ENCODE measurements at regions not wholly inside any gene's neighbourhood (a gene's known extent, or its start where the extent isn't known, plus 50 kb on each side); places are given as distances from the start of the nearest gene placed in this dataset.

DNA sequence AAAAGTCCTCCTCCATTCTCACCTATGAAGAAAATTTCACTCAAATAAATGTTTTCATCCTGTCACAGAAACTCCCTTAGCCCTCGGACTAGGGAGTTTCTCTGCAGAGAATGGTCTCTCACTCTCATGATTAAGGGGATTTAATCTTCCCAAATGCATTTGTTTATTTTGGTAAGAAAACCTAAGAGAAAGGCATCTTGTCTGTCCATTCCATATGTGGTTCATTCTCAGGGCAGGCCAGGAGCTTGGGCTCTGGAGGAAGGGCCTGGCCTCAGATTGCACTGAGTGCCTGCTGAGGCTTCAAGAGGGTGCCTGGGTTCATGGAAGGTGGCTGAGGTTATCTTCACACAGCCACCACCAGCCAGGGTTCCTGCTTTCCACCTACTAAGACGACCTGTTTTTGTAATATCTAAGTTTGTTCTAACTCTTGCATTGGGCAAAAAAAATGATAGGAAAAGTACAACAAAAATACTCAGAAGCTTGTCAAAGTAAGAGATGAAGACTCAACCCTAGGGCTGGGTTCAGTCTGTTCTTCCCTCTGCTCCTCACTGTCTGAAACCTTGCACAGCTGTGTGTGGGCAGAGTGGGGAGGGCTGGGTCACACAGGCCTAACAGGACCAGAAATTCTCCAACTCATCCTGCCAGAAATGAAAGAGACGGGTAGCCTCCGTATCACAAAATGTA, 186.7 kb downstream of the CXCL12 start:
- no peak overlapping the region for H3K4me3 ChIP-seq (ENCODE audit: control insufficient read depth in 1 of 2, extremely low read depth in 1 of 2, low read length in 1 of 2)
- POLR2A ChIA-PET, result no interaction called here
- Mint-ChIP-seq H3K4me1 (no peaks in the 10 kb centered on the region), H3K4me3 (no peak overlapping the region), H3K9me3 (peaks cover 0 to 4% (median 2%) of the 10 kb centered on the region in 3 donors), H3K36me3 (no peaks in the 10 kb centered on the region), H3K27ac (no peak overlapping the region), H3K27me3 (peaks cover 3 to 6% of the 10 kb centered on the region in 2 donors)
- no peak overlapping the region for H3K27ac ChIP-seq (ENCODE audit: low read length)
- H3K9me3 ChIP-seq, result no peaks in the 10 kb centered on the region
- no peak for DNase-seq
- no peaks in the 10 kb centered on the region for H3K4me1 ChIP-seq (ENCODE audit: control insufficient read depth in 1 of 2, extremely low read depth in 1 of 2, insufficient read depth in 2 of 2, low read length in 2 of 2)
- WGBS (ENCODE audit: insufficient coverage), result no CpG with 5 or more reads among the region's 4 CpGs
- ATAC-seq (replicated peaks in 1 of 4), result no peak
- CTCF ChIA-PET, result no interaction called here
- peaks cover 0 to 23% of the 10 kb centered on the region in 2 experiments for H3K27me3 ChIP-seq (replicated peaks in 1 of 2; ENCODE audit: control insufficient read depth in 2 of 2, extremely low read depth in 1 of 2, insufficient read depth in 2 of 2, low read length in 1 of 2)
- no peaks in the 10 kb centered on the region for H3K36me3 ChIP-seq (ENCODE audit: control insufficient read depth in 2 of 2, extremely low read depth in 1 of 2, insufficient read depth in 1 of 2, low read length in 1 of 2)

DNA sequence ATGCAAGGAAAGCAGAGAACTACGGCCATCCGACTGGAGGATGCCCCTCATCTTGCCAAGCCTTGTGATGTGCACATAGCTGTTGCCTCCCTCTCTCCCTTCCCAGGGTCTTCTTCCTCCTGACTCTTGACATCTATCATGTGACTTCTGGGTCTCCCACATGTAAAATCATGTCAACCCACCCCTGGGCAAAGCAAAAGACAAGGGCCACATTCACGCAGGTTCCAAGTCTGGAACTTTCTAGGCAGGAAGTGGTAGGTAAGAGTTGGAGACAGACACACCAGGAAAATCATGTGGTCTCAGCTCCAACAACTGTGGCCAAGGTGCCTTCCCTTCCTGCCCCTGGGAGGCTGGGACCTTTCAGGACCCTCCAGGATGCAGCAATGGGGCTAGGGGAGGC, 187.3 kb downstream of the CXCL12 start:
- no peak for DNase-seq
- POLR2A ChIA-PET, result no interaction called here
- no peak overlapping the region for H3K4me3 Mint-ChIP-seq

DNA sequence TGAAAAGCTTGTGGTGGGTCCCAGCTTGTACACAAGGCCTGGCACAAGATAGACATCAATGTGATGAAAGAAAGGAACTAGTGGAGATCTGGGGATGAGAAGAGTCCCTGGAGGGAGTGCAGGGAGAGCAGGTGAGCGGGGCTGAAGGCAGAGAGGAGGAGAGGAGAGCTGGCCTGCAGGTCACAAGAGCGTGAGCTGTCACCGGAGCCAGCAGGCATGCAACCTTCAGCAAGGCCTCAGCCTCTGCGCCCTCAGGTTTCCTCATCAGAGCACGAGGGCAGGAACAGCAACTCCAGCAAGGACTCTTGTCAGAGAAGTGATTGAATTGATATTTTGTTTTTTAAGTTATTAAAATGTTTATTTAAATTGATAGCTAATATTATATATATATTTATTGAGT, 188.6 kb downstream of the CXCL12 start:
- no peaks in the 10 kb centered on the region for H3K9me3 ChIP-seq
- H3K27ac ChIP-seq (ENCODE audit: low read length), result no peak overlapping the region
- Mint-ChIP-seq H3K4me1 (no peaks in the 10 kb centered on the region), H3K27ac (no peak overlapping the region), H3K36me3 (no peaks in the 10 kb centered on the region), H3K27me3 (peaks cover 3 to 6% of the 10 kb centered on the region in 2 donors), H3K9me3 (peaks cover 0 to 4% (median 0%) of the 10 kb centered on the region in 3 donors), H3K4me3 (no peak overlapping the region)
- CTCF ChIA-PET, result interaction anchor here in 1 of 2 donors (0.5 kb wide), 1 partner anchor 275 kb away, joined by 7 read pairs; no protein-coding TSS in a partner anchor
- peaks cover 0 to 20% of the 10 kb centered on the region in 2 experiments for H3K27me3 ChIP-seq (replicated peaks in 1 of 2; ENCODE audit: control insufficient read depth in 2 of 2, extremely low read depth in 1 of 2, insufficient read depth in 2 of 2, low read length in 1 of 2)
- 75% methylated on average over 2 of the region's 5 CpGs for WGBS (ENCODE audit: insufficient coverage)
- POLR2A ChIA-PET, result interaction anchor here in 1 of 2 donors (0.6 kb wide), 1 partner anchor 16 kb away, joined by 5 read pairs; no protein-coding TSS in a partner anchor
- H3K4me3 ChIP-seq (ENCODE audit: control insufficient read depth in 1 of 2, extremely low read depth in 1 of 2, low read length in 1 of 2), result no peak overlapping the region
- H3K4me1 ChIP-seq (ENCODE audit: control insufficient read depth in 1 of 2, extremely low read depth in 1 of 2, insufficient read depth in 2 of 2, low read length in 2 of 2), result no peaks in the 10 kb centered on the region
- DNase-seq, result no peak
- ATAC-seq (replicated peaks in 1 of 4), result no peak
- H3K36me3 ChIP-seq (ENCODE audit: control insufficient read depth in 2 of 2, extremely low read depth in 1 of 2, insufficient read depth in 1 of 2, low read length in 1 of 2), result no peaks in the 10 kb centered on the region

More for the DNA sequence above, 187.3 kb downstream of the CXCL12 start:
- no peaks in the 10 kb centered on the region for H3K36me3 Mint-ChIP-seq
- Histone ChIP-seq H3K27me3 (replicated peaks in 1 of 2; ENCODE audit: control insufficient read depth in 2 of 2, extremely low read depth in 1 of 2, insufficient read depth in 2 of 2, low read length in 1 of 2) (peaks cover 0 to 23% of the 10 kb centered on the region in 2 experiments), H3K36me3 (ENCODE audit: control insufficient read depth in 2 of 2, extremely low read depth in 1 of 2, insufficient read depth in 1 of 2, low read length in 1 of 2) (no peaks in the 10 kb centered on the region), H3K9me3 (no peaks in the 10 kb centered on the region), H3K4me1 (ENCODE audit: control insufficient read depth in 1 of 2, extremely low read depth in 1 of 2, insufficient read depth in 2 of 2, low read length in 2 of 2) (no peaks in the 10 kb centered on the region), H3K27ac (ENCODE audit: low read length) (no peak overlapping the region), H3K4me3 (ENCODE audit: control insufficient read depth in 1 of 2, extremely low read depth in 1 of 2, low read length in 1 of 2) (no peak overlapping the region)
- no peak overlapping the region for H3K27ac Mint-ChIP-seq
- WGBS (ENCODE audit: insufficient coverage), result 100% methylated on average over 3 of the region's 3 CpGs
- no peak for ATAC-seq (replicated peaks in 1 of 4)
- H3K4me1 Mint-ChIP-seq, result no peaks in the 10 kb centered on the region
- CTCF ChIA-PET, result no interaction called here
- peaks cover 3 to 6% of the 10 kb centered on the region in 2 donors for H3K27me3 Mint-ChIP-seq
- H3K9me3 Mint-ChIP-seq, result peaks cover 0 to 4% (median 2%) of the 10 kb centered on the region in 3 donors

DNA sequence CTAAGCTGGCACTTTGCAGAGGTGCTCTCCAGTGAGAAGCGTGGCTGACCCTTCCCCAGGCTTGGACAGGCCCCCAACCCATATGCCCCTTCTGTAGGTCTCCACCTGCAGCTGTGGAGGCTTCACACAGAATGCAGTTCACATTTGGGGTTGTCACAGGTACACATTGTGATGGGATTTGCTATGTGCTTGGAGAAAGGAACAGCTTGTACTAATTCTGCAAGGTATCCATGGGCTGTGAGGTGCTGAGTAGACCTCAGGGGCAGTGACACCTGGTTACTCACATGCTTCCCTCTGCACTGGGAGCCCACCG, 188.9 kb downstream of the CXCL12 start:
- Mint-ChIP-seq H3K4me1 (no peaks in the 10 kb centered on the region), H3K4me3 (no peak overlapping the region), H3K27ac (no peak overlapping the region), H3K36me3 (no peaks in the 10 kb centered on the region), H3K9me3 (peaks cover 0 to 5% (median 3%) of the 10 kb centered on the region in 3 donors), H3K27me3 (peaks cover 3 to 6% of the 10 kb centered on the region in 2 donors)
- Histone ChIP-seq H3K36me3 (ENCODE audit: control insufficient read depth in 2 of 2, extremely low read depth in 1 of 2, insufficient read depth in 1 of 2, low read length in 1 of 2) (no peaks in the 10 kb centered on the region), H3K4me1 (ENCODE audit: control insufficient read depth in 1 of 2, extremely low read depth in 1 of 2, insufficient read depth in 2 of 2, low read length in 2 of 2) (no peaks in the 10 kb centered on the region), H3K27ac (ENCODE audit: low read length) (no peak overlapping the region), H3K9me3 (no peaks in the 10 kb centered on the region), H3K4me3 (ENCODE audit: control insufficient read depth in 1 of 2, extremely low read depth in 1 of 2, low read length in 1 of 2) (no peak overlapping the region), H3K27me3 (replicated peaks in 1 of 2; ENCODE audit: control insufficient read depth in 2 of 2, extremely low read depth in 1 of 2, insufficient read depth in 2 of 2, low read length in 1 of 2) (peaks cover 0 to 19% of the 10 kb centered on the region in 2 experiments)
- WGBS (ENCODE audit: insufficient coverage), result no CpG with 5 or more reads among the region's 2 CpGs
- ChIA-PET POLR2A (interaction anchor here in 1 of 2 donors (0.6 kb wide), 1 partner anchor 16 kb away, joined by 5 read pairs; no protein-coding TSS in a partner anchor), CTCF (no interaction called here)
- DNase-seq, result no peak
- ATAC-seq (replicated peaks in 1 of 4), result no peak

DNA sequence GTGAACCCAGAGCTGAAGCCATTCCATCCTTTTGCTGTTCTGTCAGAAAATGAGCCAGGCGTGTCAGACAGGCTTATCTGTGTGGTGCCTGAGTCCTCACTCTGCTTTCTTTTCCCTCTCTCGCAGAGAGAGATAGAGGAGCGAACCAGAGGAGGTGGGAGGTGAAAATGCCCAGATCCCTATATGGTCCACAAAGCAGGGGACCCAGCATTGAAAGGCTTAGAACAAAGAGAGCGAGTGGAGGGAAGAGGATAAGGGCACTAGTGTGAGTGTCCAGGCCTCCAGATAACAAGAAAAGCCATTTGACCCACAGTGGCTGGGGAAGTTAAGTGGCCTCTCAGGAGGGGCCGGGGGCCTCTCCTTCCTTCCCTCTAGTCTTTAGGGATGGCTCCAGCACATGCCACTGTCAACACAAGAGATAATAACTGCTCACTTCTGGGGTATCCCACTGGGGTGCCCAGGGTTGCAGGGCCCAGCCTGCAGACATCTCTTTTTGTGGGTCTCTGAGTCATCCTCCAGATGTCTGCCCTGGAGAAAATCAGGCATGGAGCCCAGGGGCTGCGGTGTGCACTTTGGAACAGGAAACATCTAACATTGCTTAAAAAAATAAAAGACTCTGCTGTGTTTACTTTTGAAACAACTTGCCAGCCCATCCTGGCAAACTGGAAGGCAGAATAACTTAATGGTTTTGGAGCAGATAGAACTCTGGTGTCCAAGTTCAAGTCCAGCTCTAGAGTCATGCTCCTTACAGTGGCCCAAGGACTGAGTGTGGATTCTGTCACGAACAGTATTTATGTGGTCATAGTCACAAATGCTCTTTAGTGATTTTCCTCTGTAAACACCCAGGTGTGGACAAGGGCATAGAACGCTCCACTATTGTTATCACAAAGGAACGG, 189.5 kb downstream of the CXCL12 start:
- POLR2A ChIA-PET, result no interaction called here
- Mint-ChIP-seq H3K27ac (no peak overlapping the region), H3K36me3 (no peaks in the 10 kb centered on the region), H3K4me1 (no peaks in the 10 kb centered on the region), H3K9me3 (peaks cover 2 to 9% (median 7%) of the 10 kb centered on the region in 3 donors), H3K27me3 (peaks cover 3 to 6% of the 10 kb centered on the region in 2 donors), H3K4me3 (no peak overlapping the region)
- CTCF ChIA-PET, result no interaction called here
- ATAC-seq (replicated peaks in 1 of 4) (no peak), DNase-seq (no peak)
- Histone ChIP-seq H3K4me3 (ENCODE audit: control insufficient read depth in 1 of 2, extremely low read depth in 1 of 2, low read length in 1 of 2) (no peak overlapping the region), H3K4me1 (ENCODE audit: control insufficient read depth in 1 of 2, extremely low read depth in 1 of 2, insufficient read depth in 2 of 2, low read length in 2 of 2) (no peaks in the 10 kb centered on the region), H3K27ac (ENCODE audit: low read length) (no peak overlapping the region), H3K27me3 (replicated peaks in 1 of 2; ENCODE audit: control insufficient read depth in 2 of 2, extremely low read depth in 1 of 2, insufficient read depth in 2 of 2, low read length in 1 of 2) (peaks cover 0 to 18% of the 10 kb centered on the region in 2 experiments), H3K36me3 (ENCODE audit: control insufficient read depth in 2 of 2, extremely low read depth in 1 of 2, insufficient read depth in 1 of 2, low read length in 1 of 2) (no peaks in the 10 kb centered on the region), H3K9me3 (no peaks in the 10 kb centered on the region)
- WGBS (ENCODE audit: insufficient coverage), result 68% methylated on average over 3 of the region's 9 CpGs

DNA sequence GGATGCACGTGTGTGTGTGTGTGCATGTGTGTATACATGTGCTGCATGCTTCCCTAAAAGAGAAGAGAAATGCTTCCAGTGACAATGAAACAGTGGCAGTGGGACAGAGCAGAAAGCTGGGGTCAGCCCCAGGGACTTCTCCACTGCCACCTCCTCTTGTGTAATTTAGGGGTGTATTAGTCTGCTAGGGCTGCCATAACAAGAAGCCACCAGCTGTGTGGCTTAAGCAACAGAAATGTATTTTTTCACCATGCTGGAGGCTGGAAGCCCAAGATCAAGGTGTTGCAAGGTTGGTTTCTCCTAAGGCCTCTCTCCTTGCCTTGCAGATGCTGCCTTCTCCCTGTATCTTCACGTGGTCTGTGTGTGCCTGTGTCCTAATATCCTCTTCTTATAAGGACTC, 190.5 kb downstream of the CXCL12 start:
- peaks cover 3 to 6% of the 10 kb centered on the region in 2 donors for H3K27me3 Mint-ChIP-seq
- Histone ChIP-seq H3K4me3 (ENCODE audit: control insufficient read depth in 1 of 2, extremely low read depth in 1 of 2, low read length in 1 of 2) (no peak overlapping the region), H3K36me3 (ENCODE audit: control insufficient read depth in 2 of 2, extremely low read depth in 1 of 2, insufficient read depth in 1 of 2, low read length in 1 of 2) (no peaks in the 10 kb centered on the region), H3K27ac (ENCODE audit: low read length) (no peak overlapping the region), H3K9me3 (no peaks in the 10 kb centered on the region), H3K27me3 (replicated peaks in 1 of 2; ENCODE audit: control insufficient read depth in 2 of 2, extremely low read depth in 1 of 2, insufficient read depth in 2 of 2, low read length in 1 of 2) (peaks cover 0 to 12% of the 10 kb centered on the region in 2 experiments), H3K4me1 (ENCODE audit: control insufficient read depth in 1 of 2, extremely low read depth in 1 of 2, insufficient read depth in 2 of 2, low read length in 2 of 2) (no peaks in the 10 kb centered on the region)
- H3K9me3 Mint-ChIP-seq, result peaks cover 2 to 9% (median 7%) of the 10 kb centered on the region in 3 donors
- H3K4me1 Mint-ChIP-seq, result no peaks in the 10 kb centered on the region
- ATAC-seq (replicated peaks in 1 of 4), result no peak
- no peak for DNase-seq
- POLR2A ChIA-PET, result no interaction called here
- H3K27ac Mint-ChIP-seq, result no peak overlapping the region
- no peak overlapping the region for H3K4me3 Mint-ChIP-seq
- no peaks in the 10 kb centered on the region for H3K36me3 Mint-ChIP-seq
- 60% methylated on average over 1 of the region's 2 CpGs for WGBS (ENCODE audit: insufficient coverage)
- CTCF ChIA-PET, result no interaction called here
